GM13977 (cell line): ENCODE measurements at regions not wholly inside any gene's neighbourhood (a gene's known extent, or its start where the extent isn't known, plus 50 kb on each side); places are given as distances from the start of the nearest gene placed in this dataset.

ENCODE experiments used
- DNase-seq: peaks from one replicate; pipeline ENCODE4 v3.0.0; 2012; ENCODE audit warnings: low spot score
- CTCF ChIP-seq: IDR thresholded peaks from 2 replicates; pipeline ENCODE4 v1.5.1; 2012; ENCODE audit warnings: mild to moderate bottlenecking, control low read depth; ENCODE audit not compliant: insufficient read depth; ENCODE audit errors: extremely low read depth, missing control alignments
- in situ Hi-C: fragments of 300-500 bp; cut with MboI; formaldehyde crosslinking; loops from one replicate; pipeline ENCODE4 v1.12.0; 2022; ENCODE audit warnings: low sequenced_read_pairs, low pct_unique_long_range_greater_than_20kb, mixed read lengths, inconsistent platforms; ENCODE audit not compliant: unreplicated experiment

GRCh38 chr7:124480036-124480820 is 285.4 kb downstream of the GPR37 start:
- in situ Hi-C loops, result no loop called here
- no peak for TF ChIP-seq CTCF
- no peak for DNase-seq

GRCh38 chr7:124462249-124462648 is 303.3 kb downstream of the GPR37 start:
- in situ Hi-C loops, result no loop called here
- no peak for TF ChIP-seq CTCF
- DNase-seq, result no peak

- no peak for DNase-seq
- in situ Hi-C loops, result no loop called here
- no peak for TF ChIP-seq CTCF
These were observed 305.0 kb downstream of the GPR37 start for GRCh38 chr7:124460555-124460954.

GRCh38 chr7:124460056-124460450 is 305.5 kb downstream of the GPR37 start:
- DNase-seq, result no peak
- in situ Hi-C loops, result no loop called here
- no peak for TF ChIP-seq CTCF

- no peak for TF ChIP-seq CTCF
- no peak for DNase-seq
- in situ Hi-C loops, result no loop called here
These were observed 306.2 kb downstream of the GPR37 start for GRCh38 chr7:124459101-124460055.

GRCh38 chr7:124457841-124458240 is 307.8 kb downstream of the GPR37 start:
- in situ Hi-C loops, result no loop called here
- no peak for DNase-seq
- TF ChIP-seq CTCF, result no peak
